ENCODE measurements at regions not wholly inside any gene's neighbourhood (a gene's known extent, or its start where the extent isn't known, plus 50 kb on each side); places are given as distances from the start of the nearest gene placed in this dataset.
"Not testable (repeated sequence)": the region's sequence is repeated elsewhere in the genome, so short reads cannot be mapped to it uniquely, and the experiment has no call there.

DNA sequence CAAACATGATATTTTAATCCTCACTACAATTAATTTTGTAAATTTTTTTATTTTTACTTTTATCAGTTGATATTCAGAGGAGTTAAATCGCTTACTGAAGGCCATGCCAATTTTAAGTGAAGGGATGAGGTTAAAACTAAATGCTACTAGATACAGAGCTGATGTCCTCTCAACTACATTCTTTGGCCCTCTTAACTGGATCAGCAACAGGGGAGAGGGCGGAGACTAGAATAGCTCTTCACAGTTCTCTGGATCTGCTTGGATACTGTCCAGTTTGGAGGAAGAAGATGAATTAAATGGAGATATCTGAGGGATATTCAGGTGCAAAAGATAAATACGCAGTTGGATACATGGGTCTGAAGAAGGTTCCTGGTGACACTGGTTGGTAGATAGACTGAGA is 85.6 kb upstream of the LYSMD4 start:
- Histone ChIP-seq H3F3A (ENCODE audit: low read length, unreplicated experiment) (no peaks in the 10 kb centered on the region), H4K20me1 (ENCODE audit: low read length) (no peaks in the 10 kb centered on the region), H3K4me1 (ENCODE audit: insufficient read depth, low read length) (no peaks in the 10 kb centered on the region), H3K79me2 (ENCODE audit: low read length) (no peaks in the 10 kb centered on the region), H3K36me3 (ENCODE audit: low read depth, low read length) (no peaks in the 10 kb centered on the region), H3K4me3 (ENCODE audit: low read length) (no peak overlapping the region), H3K4me2 (ENCODE audit: low read length) (no peak overlapping the region), H3K9me3 (ENCODE audit: low read length) (no peaks in the 10 kb centered on the region), H3K27ac (ENCODE audit: low read length) (no peak overlapping the region), H3K9ac (ENCODE audit: low read length) (no peak overlapping the region), H2AFZ (ENCODE audit: low read length) (no peak overlapping the region), H3K9me2 (replicated peaks; ENCODE audit: low read length) (no peaks in the 10 kb centered on the region), H3K27me3 (ENCODE audit: low read length) (peaks cover 45% of the 10 kb centered on the region)
- ChIA-PET POLR2A (ENCODE audit: unreplicated experiment) (no interaction called here), CTCF (no interaction called here)
- ATAC-seq (no peak), DNase-seq (no peak)
- no TSS peak for BruUV-seq (replicated peaks)
- intact Hi-C loops (cut with micrococcal nuclease): no loop called here
- no peak for TF ChIP-seq EZH2phosphoT487 (IDR thresholded peaks at IDR 0.05; ENCODE audit: borderline replicate concordance, low read length)
- TF ChIP-seq EZH2 (IDR thresholded peaks at IDR 0.05; ENCODE audit: low read length, unreplicated experiment): no peak
- TF ChIP-seq, protein P1, sequence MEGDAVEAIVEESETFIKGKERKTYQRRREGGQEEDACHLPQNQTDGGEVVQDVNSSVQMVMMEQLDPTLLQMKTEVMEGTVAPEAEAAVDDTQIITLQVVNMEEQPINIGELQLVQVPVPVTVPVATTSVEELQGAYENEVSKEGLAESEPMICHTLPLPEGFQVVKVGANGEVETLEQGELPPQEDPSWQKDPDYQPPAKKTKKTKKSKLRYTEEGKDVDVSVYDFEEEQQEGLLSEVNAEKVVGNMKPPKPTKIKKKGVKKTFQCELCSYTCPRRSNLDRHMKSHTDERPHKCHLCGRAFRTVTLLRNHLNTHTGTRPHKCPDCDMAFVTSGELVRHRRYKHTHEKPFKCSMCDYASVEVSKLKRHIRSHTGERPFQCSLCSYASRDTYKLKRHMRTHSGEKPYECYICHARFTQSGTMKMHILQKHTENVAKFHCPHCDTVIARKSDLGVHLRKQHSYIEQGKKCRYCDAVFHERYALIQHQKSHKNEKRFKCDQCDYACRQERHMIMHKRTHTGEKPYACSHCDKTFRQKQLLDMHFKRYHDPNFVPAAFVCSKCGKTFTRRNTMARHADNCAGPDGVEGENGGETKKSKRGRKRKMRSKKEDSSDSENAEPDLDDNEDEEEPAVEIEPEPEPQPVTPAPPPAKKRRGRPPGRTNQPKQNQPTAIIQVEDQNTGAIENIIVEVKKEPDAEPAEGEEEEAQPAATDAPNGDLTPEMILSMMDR (conservative IDR thresholded peaks at IDR 0.05; ENCODE audit: low read depth, low read length): no peak

DNA sequence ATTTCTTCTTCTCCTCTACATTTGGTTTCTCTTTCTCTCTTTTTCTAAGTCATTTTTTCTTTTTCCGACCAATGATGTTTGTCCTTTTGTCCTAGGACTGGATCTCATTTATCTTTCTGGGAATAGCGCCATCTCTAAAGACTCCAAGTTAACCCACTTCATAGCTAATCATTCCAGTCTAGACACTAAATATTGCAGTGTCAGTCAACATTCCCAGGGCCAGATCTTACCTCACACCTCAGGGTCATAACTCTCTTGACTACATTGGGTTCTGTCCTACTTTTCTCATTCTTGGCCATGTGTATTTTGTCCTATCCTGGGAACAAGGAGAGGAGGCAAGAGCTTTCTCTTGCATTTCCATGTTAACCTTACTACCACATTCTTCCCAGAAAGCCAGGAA is 83.6 kb upstream of the LYSMD4 start:
- H3F3A ChIP-seq (ENCODE audit: low read length, unreplicated experiment); ATAC-seq; H3K79me2 ChIP-seq (ENCODE audit: low read length); H2AFZ ChIP-seq (ENCODE audit: low read length); H3K9ac ChIP-seq (ENCODE audit: low read length); H3K4me1 ChIP-seq (ENCODE audit: insufficient read depth, low read length); H4K20me1 ChIP-seq (ENCODE audit: low read length); H3K9me3 ChIP-seq (ENCODE audit: low read length); H3K27ac ChIP-seq (ENCODE audit: low read length); POLR2A ChIA-PET (ENCODE audit: unreplicated experiment); BruUV-seq (replicated peaks); H3K36me3 ChIP-seq (ENCODE audit: low read depth, low read length); intact Hi-C loops (cut with micrococcal nuclease); DNase-seq; H3K4me2 ChIP-seq (ENCODE audit: low read length); H3K9me2 ChIP-seq (replicated peaks; ENCODE audit: low read length); H3K4me3 ChIP-seq (ENCODE audit: low read length): not testable (repeated sequence)
- peaks cover 29% of the 10 kb centered on the region for H3K27me3 ChIP-seq (ENCODE audit: low read length)
- CTCF ChIA-PET: interaction anchor here (0.7 kb wide), 1 partner anchor 518 kb away, joined by 3 read pairs; no protein-coding TSS in a partner anchor

DNA sequence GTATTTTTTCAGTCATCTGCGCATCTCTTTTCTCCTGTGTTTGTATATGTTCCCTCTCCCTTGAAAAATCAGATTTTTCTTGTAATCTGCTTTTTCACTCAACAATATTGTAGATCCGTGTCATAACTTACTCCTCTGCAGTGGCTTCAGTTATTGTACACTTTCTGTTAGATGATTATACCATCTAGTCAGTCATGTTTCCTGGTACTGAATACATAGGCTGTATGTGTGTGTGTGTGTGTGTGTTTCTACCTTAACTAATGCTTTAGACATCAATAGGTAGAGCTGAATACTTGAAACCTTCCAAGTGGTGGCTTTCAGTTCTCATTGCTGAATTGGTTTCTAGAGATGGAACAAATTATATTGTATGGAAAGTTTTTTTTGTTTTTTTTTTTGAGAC is 77.4 kb upstream of the LYSMD4 start:
- H4K20me1 ChIP-seq (ENCODE audit: low read length); H3K4me3 ChIP-seq (ENCODE audit: low read length); ATAC-seq; H3K9ac ChIP-seq (ENCODE audit: low read length); H3K9me3 ChIP-seq (ENCODE audit: low read length); H3K4me2 ChIP-seq (ENCODE audit: low read length); CTCF ChIA-PET; H3F3A ChIP-seq (ENCODE audit: low read length, unreplicated experiment); H3K4me1 ChIP-seq (ENCODE audit: insufficient read depth, low read length); POLR2A ChIA-PET (ENCODE audit: unreplicated experiment); BruUV-seq (replicated peaks); H3K36me3 ChIP-seq (ENCODE audit: low read depth, low read length); H3K9me2 ChIP-seq (replicated peaks; ENCODE audit: low read length); DNase-seq; H3K27ac ChIP-seq (ENCODE audit: low read length); H3K79me2 ChIP-seq (ENCODE audit: low read length); H2AFZ ChIP-seq (ENCODE audit: low read length); intact Hi-C loops (cut with micrococcal nuclease); H3K27me3 ChIP-seq (ENCODE audit: low read length): not testable (repeated sequence)

DNA sequence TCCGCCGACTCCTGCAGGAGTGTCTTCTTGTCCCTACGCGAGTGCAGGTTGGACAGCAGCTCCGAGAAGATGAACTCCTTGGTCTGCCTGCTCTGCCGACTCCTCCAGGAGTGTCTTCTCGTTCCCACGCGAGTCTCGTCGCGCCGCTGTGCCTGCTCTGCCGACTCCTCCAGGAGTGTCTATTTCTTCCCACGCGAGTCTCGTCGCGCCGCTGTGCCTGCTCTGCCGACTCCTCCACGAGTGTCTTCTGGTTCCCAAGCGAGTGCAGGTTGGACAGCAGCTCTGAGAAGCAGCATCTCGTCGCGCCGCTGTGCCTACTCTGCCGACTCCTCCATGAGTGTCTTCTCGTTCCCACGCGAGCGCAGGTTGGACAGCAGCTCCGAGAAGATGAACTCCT is 66.6 kb upstream of the LYSMD4 start:
- H3K9me3 ChIP-seq (ENCODE audit: low read length); intact Hi-C loops (cut with micrococcal nuclease); H3K9me2 ChIP-seq (replicated peaks; ENCODE audit: low read length); H3K9ac ChIP-seq (ENCODE audit: low read length); ATAC-seq; H3K4me1 ChIP-seq (ENCODE audit: insufficient read depth, low read length); H3K27ac ChIP-seq (ENCODE audit: low read length); H3K27me3 ChIP-seq (ENCODE audit: low read length); H3K36me3 ChIP-seq (ENCODE audit: low read depth, low read length); H3K4me3 ChIP-seq (ENCODE audit: low read length); H3K4me2 ChIP-seq (ENCODE audit: low read length); H2AFZ ChIP-seq (ENCODE audit: low read length); POLR2A ChIA-PET (ENCODE audit: unreplicated experiment); H4K20me1 ChIP-seq (ENCODE audit: low read length); BruUV-seq (replicated peaks); H3K79me2 ChIP-seq (ENCODE audit: low read length); H3F3A ChIP-seq (ENCODE audit: low read length, unreplicated experiment); DNase-seq; CTCF ChIA-PET: not testable (repeated sequence)

DNA sequence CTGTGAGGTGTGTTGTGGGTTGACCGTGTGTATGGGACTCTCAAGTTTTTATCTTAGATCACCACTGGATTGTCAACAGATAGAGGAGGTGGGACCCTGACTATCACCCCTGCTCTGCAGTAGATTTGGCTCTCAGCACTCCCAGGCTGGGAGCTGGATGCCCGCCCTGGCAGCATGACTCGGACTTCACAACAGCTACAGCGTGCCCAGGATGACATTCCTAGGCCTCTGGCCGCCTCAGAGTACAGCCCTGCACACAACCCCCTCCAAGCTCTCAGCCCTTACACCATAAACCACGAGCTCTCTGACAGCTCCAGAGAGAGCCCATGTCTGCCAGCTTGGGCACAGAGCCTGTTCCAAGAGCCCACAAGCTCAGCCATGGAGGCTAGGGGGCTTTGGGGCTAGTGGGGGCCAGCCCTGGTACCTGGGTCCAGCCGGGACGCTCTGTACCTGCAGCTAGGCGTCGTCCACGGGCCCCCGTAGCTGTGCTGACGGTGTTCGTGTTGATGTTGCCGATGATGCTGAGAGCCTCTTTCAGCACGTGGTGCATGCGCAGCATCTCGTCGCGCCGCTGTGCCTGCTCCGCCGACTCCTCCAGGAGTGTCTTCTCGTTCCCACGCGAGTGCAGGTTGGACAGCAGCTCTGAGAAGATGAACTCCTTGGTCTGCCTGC is 66.1 kb upstream of the LYSMD4 start:
- POLR2A ChIA-PET (ENCODE audit: unreplicated experiment); H3K27ac ChIP-seq (ENCODE audit: low read length); H3K4me2 ChIP-seq (ENCODE audit: low read length); H4K20me1 ChIP-seq (ENCODE audit: low read length); H3K79me2 ChIP-seq (ENCODE audit: low read length); H3K4me1 ChIP-seq (ENCODE audit: insufficient read depth, low read length); H2AFZ ChIP-seq (ENCODE audit: low read length); H3K9ac ChIP-seq (ENCODE audit: low read length); H3K9me2 ChIP-seq (replicated peaks; ENCODE audit: low read length); ATAC-seq; H3K27me3 ChIP-seq (ENCODE audit: low read length); H3K4me3 ChIP-seq (ENCODE audit: low read length); DNase-seq; H3K36me3 ChIP-seq (ENCODE audit: low read depth, low read length); CTCF ChIA-PET; H3F3A ChIP-seq (ENCODE audit: low read length, unreplicated experiment); intact Hi-C loops (cut with micrococcal nuclease); H3K9me3 ChIP-seq (ENCODE audit: low read length); BruUV-seq (replicated peaks): not testable (repeated sequence)
